OCI-LY1 (cell line): ENCODE measurements at regions not wholly inside any gene's neighbourhood (a gene's known extent, or its start where the extent isn't known, plus 50 kb on each side); places are given as distances from the start of the nearest gene placed in this dataset.

Experiments used
- CTCF ChIP-seq: fragments of 200-600 bp; sonication (generic), shearing (Covaris generic); IDR thresholded peaks from 2 replicates; pipeline ENCODE4 v1.5.1; 2017; ENCODE audit warnings: mild to moderate bottlenecking, antibody characterized with exemption, low read length, moderate library complexity, mixed read lengths
- EZH2 ChIP-seq: fragments of 200-600 bp; sonication (generic), shearing (Covaris generic); IDR thresholded peaks from 2 replicates; pipeline ENCODE4 v1.8.0; 2017; ENCODE audit warnings: borderline replicate concordance, mixed run types, mild to moderate bottlenecking, antibody characterized with exemption, low read length, moderate library complexity, mixed read lengths

DNA sequence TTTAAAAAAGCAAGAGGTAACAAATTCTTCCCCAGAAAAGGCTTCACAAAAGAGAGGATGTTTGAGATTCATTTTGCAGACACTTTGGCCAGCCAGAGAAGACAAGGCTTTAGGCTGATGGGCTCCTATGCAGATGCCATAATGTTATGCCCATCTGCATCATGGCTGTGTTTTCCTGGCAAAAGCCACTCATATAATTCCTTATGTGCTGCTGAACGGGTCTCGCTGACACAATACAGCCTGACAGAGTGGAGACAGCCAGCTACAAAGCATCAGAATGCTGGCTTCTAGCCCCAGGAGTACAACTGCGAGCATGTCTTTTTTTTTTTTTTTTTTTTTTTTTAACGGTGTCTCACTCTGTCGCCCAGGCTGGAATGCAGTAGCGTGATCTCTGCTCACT lies 1157.4 kb upstream of the AUTS2 start:
- TF ChIP-seq CTCF (no peak), EZH2 (no peak)
